ENCODE measurements at regions not wholly inside any gene's neighbourhood (a gene's known extent, or its start where the extent isn't known, plus 50 kb on each side); places are given as distances from the start of the nearest gene placed in this dataset.

DNA sequence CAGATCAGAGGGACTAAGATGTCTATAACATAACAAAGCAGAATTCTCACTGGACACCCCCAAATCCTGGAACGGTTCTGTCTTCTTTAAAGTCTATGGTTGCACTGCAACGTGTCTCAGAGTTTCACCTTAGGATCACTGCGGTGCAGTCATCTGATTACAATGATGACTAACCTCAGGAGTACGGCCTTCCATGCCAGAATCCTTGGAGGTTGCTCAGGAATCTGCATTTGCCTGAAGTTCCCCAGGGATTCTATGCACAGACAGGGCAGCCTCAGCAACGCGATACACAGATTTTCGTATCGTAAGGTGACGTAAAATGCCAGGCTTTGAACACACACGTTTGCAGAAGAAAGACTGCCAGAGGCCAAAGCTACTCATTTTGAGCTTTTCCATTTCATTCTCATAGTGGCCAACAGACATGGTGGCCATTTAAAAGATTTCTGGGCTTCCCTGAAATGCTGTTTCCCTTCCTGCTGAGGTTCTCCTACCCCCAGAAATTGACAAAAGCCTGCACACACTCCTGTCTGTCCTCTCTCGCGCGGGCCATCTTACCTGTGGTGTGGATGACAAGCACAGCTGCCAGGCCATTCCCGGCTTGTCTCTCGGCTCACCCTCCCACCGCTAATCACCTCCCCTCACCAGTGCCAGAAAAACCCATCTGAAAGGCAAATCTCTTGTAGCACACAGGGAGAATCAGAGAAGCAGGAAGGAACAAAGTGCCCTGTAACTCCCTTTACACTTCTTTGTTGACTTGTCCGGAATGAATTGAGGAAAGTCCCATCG lies 148.8 kb downstream of the ACKR3 start:
- CTCF ChIA-PET, result no interaction called here
- Mint-ChIP-seq H3K36me3 (ENCODE audit: low read depth) (no peaks in the 10 kb centered on the region), H3K27me3 (peaks cover 41% of the 10 kb centered on the region)

DNA sequence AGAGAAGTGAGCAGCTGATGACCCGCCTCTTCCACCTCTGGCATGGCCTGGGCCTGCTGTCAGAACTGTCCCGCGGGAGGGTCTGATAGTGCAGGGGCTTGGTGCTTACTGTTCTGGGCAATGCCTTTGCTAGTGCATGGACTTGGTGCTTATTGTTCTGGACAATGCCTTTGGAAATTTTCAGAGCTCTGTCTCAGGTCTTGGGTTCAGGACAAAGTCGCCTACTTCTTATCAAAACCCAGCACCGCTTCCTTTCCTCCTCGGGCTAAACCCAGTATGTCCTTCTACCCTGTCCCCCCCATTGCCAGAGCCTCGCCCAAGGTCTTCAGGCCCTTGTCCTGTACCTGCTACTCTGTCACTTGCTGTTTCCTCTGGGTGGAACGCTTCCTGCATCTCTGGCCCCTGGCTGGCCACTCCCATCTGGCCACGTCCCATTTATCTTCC lies 149.6 kb downstream of the ACKR3 start:
- Histone ChIP-seq H3K27ac (ENCODE audit: low read depth in 1 of 2, low read length in 2 of 2) (no peak overlapping the region), H3K4me3 (ENCODE audit: low read length) (no peak overlapping the region), H3K4me1 (ENCODE audit: insufficient read depth, low read length) (no peaks in the 10 kb centered on the region), H3K36me3 (ENCODE audit: insufficient read depth, low read length) (no peaks in the 10 kb centered on the region), H3K27me3 (ENCODE audit: control insufficient read depth in 1 of 2, insufficient read depth in 2 of 2, low read length in 2 of 2) (peaks cover 7 to 10% of the 10 kb centered on the region in 2 experiments), H3K9me3 (ENCODE audit: control insufficient read depth in 1 of 2, insufficient read depth in 1 of 2, low read length in 2 of 2) (no peaks in the 10 kb centered on the region)
- intact Hi-C loops (cut with DNase I, micrococcal nuclease), result no loop called here
- ATAC-seq (ENCODE audit: poor library complexity) (no peak), DNase-seq (no peak)
- Mint-ChIP-seq H3K9me3 (no peaks in the 10 kb centered on the region), H3K27ac (no peak overlapping the region), H3K4me3 (no peak overlapping the region), H3K4me1 (ENCODE audit: low read depth) (no peaks in the 10 kb centered on the region), H3K36me3 (ENCODE audit: low read depth) (no peaks in the 10 kb centered on the region), H3K27me3 (peaks cover 35% of the 10 kb centered on the region)
- POLR2A ChIA-PET, result no interaction called here
- TF ChIP-seq, protein P1, sequence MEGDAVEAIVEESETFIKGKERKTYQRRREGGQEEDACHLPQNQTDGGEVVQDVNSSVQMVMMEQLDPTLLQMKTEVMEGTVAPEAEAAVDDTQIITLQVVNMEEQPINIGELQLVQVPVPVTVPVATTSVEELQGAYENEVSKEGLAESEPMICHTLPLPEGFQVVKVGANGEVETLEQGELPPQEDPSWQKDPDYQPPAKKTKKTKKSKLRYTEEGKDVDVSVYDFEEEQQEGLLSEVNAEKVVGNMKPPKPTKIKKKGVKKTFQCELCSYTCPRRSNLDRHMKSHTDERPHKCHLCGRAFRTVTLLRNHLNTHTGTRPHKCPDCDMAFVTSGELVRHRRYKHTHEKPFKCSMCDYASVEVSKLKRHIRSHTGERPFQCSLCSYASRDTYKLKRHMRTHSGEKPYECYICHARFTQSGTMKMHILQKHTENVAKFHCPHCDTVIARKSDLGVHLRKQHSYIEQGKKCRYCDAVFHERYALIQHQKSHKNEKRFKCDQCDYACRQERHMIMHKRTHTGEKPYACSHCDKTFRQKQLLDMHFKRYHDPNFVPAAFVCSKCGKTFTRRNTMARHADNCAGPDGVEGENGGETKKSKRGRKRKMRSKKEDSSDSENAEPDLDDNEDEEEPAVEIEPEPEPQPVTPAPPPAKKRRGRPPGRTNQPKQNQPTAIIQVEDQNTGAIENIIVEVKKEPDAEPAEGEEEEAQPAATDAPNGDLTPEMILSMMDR (IDR thresholded peaks at IDR 0.05), result no peak
- CTCF ChIA-PET, result no interaction called here

More for the DNA sequence above, 148.8 kb downstream of the ACKR3 start:
- H3K4me1 ChIP-seq (ENCODE audit: insufficient read depth, low read length), result no peaks in the 10 kb centered on the region
- H3K4me1 Mint-ChIP-seq (ENCODE audit: low read depth), result no peaks in the 10 kb centered on the region
- H3K36me3 ChIP-seq (ENCODE audit: insufficient read depth, low read length), result no peaks in the 10 kb centered on the region
- DNase-seq (no peak), ATAC-seq (ENCODE audit: poor library complexity) (no peak)
- no peak overlapping the region for H3K27ac Mint-ChIP-seq
- intact Hi-C loops (cut with DNase I, micrococcal nuclease), result no loop called here
- POLR2A ChIA-PET, result no interaction called here
- H3K4me3 Mint-ChIP-seq, result no peak overlapping the region
- no peaks in the 10 kb centered on the region for H3K9me3 Mint-ChIP-seq
- no peaks in the 10 kb centered on the region for H3K9me3 ChIP-seq (ENCODE audit: control insufficient read depth in 1 of 2, insufficient read depth in 1 of 2, low read length in 2 of 2)
- H3K27me3 ChIP-seq (ENCODE audit: control insufficient read depth in 1 of 2, insufficient read depth in 2 of 2, low read length in 2 of 2), result peaks cover 7 to 10% of the 10 kb centered on the region in 2 experiments
- H3K27ac ChIP-seq (ENCODE audit: low read depth in 1 of 2, low read length in 2 of 2), result no peak overlapping the region
- no peak overlapping the region for H3K4me3 ChIP-seq (ENCODE audit: low read length)
- TF ChIP-seq, protein P1 (IDR thresholded peaks at IDR 0.05), result no peak

DNA sequence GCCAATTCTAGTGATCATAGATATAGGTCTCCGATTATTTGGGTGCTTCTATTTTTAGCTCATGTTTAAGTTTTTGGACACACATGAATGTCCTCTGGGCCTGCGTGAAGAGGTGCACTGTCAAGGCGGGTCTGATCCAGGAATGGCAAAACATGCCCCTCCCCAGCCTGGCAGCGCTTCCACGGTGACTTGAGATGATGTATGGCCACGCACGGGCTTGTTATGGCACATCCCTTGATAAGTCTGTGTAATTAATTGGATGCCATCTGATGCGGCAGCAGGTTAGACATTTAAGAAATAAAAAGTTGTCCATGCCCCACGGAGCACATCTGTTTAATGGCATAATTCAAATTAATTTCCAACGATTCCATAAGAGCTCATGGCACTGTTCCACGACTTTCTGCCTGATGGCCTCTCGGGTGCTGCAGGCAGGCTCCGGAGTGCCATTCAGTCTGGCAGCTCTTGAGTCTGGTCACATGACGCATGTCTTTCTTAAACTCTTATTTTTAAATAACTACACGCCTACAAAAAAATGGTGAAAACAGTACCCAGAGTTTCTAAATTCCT lies 151.4 kb downstream of the ACKR3 start:
- Mint-ChIP-seq H3K4me3 (no peak overlapping the region), H3K9me3 (no peaks in the 10 kb centered on the region), H3K4me1 (ENCODE audit: low read depth) (no peaks in the 10 kb centered on the region), H3K36me3 (ENCODE audit: low read depth) (no peaks in the 10 kb centered on the region), H3K27me3 (peaks cover 28% of the 10 kb centered on the region), H3K27ac (no peak overlapping the region)
- no peaks in the 10 kb centered on the region for H3K36me3 ChIP-seq (ENCODE audit: insufficient read depth, low read length)
- H3K9me3 ChIP-seq (ENCODE audit: control insufficient read depth in 1 of 2, insufficient read depth in 1 of 2, low read length in 2 of 2), result no peaks in the 10 kb centered on the region
- CTCF ChIA-PET, result no interaction called here
- TF ChIP-seq, protein P1 (IDR thresholded peaks at IDR 0.05), result no peak
- POLR2A ChIA-PET, result no interaction called here
- no peak for DNase-seq
- no peaks in the 10 kb centered on the region for H3K4me1 ChIP-seq (ENCODE audit: insufficient read depth, low read length)
- peaks cover 0 to 3% of the 10 kb centered on the region in 2 experiments for H3K27me3 ChIP-seq (ENCODE audit: control insufficient read depth in 1 of 2, insufficient read depth in 2 of 2, low read length in 2 of 2)
- no peak for ATAC-seq (ENCODE audit: poor library complexity)
- intact Hi-C loops (cut with DNase I, micrococcal nuclease), result no loop called here
- no peak overlapping the region for H3K4me3 ChIP-seq (ENCODE audit: low read length)
- H3K27ac ChIP-seq (ENCODE audit: low read depth in 1 of 2, low read length in 2 of 2), result no peak overlapping the region

Measured in CD4-positive, alpha-beta T cell (primary cell).